SW 1271 (cell line): ENCODE measurements at regions not wholly inside any gene's neighbourhood (a gene's known extent, or its start where the extent isn't known, plus 50 kb on each side); places are given as distances from the start of the nearest gene placed in this dataset.
"Not testable (repeated sequence)": the region's sequence is repeated elsewhere in the genome, so short reads cannot be mapped to it uniquely, and the experiment has no call there.

ENCODE experiments used
- DNase-seq, 2 experiments: peaks; one replicate each; lab custom pipeline; 2025; lab: John Stamatoyannopoulos, UW

GRCh38 chr3:194014756-194015155, 121.2 kb upstream of the HES1 start:
- DNase-seq = no peak

GRCh38 chr3:194019398-194020165, 116.4 kb upstream of the HES1 start:
- DNase-seq = no peak

- DNase-seq = no peak
Measured at GRCh38 chr3:194022052-194022451, 113.9 kb upstream of the HES1 start.

- DNase-seq = no peak
Measured at GRCh38 chr3:194022816-194023215, 113.1 kb upstream of the HES1 start.

GRCh38 chr3:194023501-194024280, 112.3 kb upstream of the HES1 start:
- DNase-seq = no peak

- no peak for DNase-seq
Measured at GRCh38 chr3:194025119-194025518, 110.8 kb upstream of the HES1 start.

GRCh38 chr3:194025951-194026350, 110.0 kb upstream of the HES1 start:
- DNase-seq = no peak

GRCh38 chr3:194028434-194029004, 107.4 kb upstream of the HES1 start:
- no peak for DNase-seq

GRCh38 chr3:194029846-194030245, 106.1 kb upstream of the HES1 start:
- no peak for DNase-seq

GRCh38 chr3:194030372-194030771, 105.6 kb upstream of the HES1 start:
- no peak for DNase-seq

- no peak for DNase-seq
Measured at GRCh38 chr3:194031349-194031748, 104.6 kb upstream of the HES1 start.

- no peak for DNase-seq
Measured at GRCh38 chr3:194031867-194032635, 103.9 kb upstream of the HES1 start.

GRCh38 chr3:194032828-194033435, 103.0 kb upstream of the HES1 start:
- DNase-seq = no peak

- DNase-seq = no peak
Measured at GRCh38 chr3:194034346-194035336, 101.3 kb upstream of the HES1 start.

- DNase-seq = no peak
Measured at GRCh38 chr3:194035406-194036138, 100.4 kb upstream of the HES1 start.

GRCh38 chr3:194036842-194037241, 99.1 kb upstream of the HES1 start:
- DNase-seq = no peak

- DNase-seq = not testable (repeated sequence)
Measured at GRCh38 chr3:194038346-194038745, 97.6 kb upstream of the HES1 start.

- DNase-seq = no peak
Measured at GRCh38 chr3:194038960-194039359, 97.0 kb upstream of the HES1 start.

GRCh38 chr3:194040516-194041273, 95.3 kb upstream of the HES1 start:
- DNase-seq = no peak
